Body of pancreas (tissue), 4 donors: ENCODE measurements at regions not wholly inside any gene's neighbourhood (a gene's known extent, or its start where the extent isn't known, plus 50 kb on each side); places are given as distances from the start of the nearest gene placed in this dataset.

ENCODE experiments used
- ATAC-seq: fragments of 150-250 bp; one replicate; pipeline ENCODE4 v1.9.1; 2016
- DNase-seq, 4 donors: peaks; one replicate each; pipeline ENCODE4 v3.0.0-alpha.2; 2019
- H3K27ac ChIP-seq, 4 donors: fragments of 200-600 bp; sonication (generic); 1 replicate in 3 of 4; 2 replicates in 1 of 4; pipeline versions ENCODE4 v1.5.1 to v1.6.1; 2016 to 2019; ENCODE audit warnings: mild to moderate bottlenecking in 1 of 4, mixed read lengths in 1 of 4, moderate library complexity in 1 of 4
- H3K27me3 ChIP-seq, 2 donors: fragments of 200-600 bp; sonication (generic); one replicate each; pipeline ENCODE4 v1.6.0; 2016; ENCODE audit warnings: mild to moderate bottlenecking in 1 of 2
- H3K36me3 ChIP-seq, 2 donors: fragments of 200-600 bp; sonication (generic); replicated peaks in 1 of 2; 2 replicates each; pipeline ENCODE4 v1.5.1; 2016; ENCODE audit warnings: low read depth in 2 of 2; ENCODE audit not compliant: insufficient read depth in 1 of 2
- H3K4me1 ChIP-seq: fragments of 200-600 bp; sonication (generic); one replicate; pipeline ENCODE4 v1.6.0; 2016
- H3K4me3 ChIP-seq, 2 donors: fragments of 200-600 bp; sonication (generic); 1 replicate in 1 of 2; 2 replicates in 1 of 2; pipeline ENCODE4 v1.5.1; 2016 to 2019
- H3K9me3 ChIP-seq, 3 donors: fragments of 200-600 bp; sonication (generic); 1 replicate in 2 of 3; 2 replicates in 1 of 3; pipeline ENCODE4 v1.5.1; 2016
- POLR2A ChIP-seq, 3 donors: fragments of 450-650 bp; IDR thresholded peaks; one replicate each; pipeline ENCODE4 v1.6.1; 2016; ENCODE audit warnings: antibody characterized with exemption in 3 of 3, mild to moderate bottlenecking in 2 of 3
- WGBS, 2 donors: methylation state at CpG; one replicate each; pipeline ENCODE4 v1.1.5; 2017; 5-methylcytosine and 5-hydroxymethylcytosine counted together
- intact Hi-C: fragments of 100-400 bp; cut with DNase I; formaldehyde crosslinking; loops from one replicate; pipeline ENCODE4 v1.15.1; 2023
- TF ChIP-seq, protein P1 (sequence below), 7 experiments: fragments of 450-650 bp in 4 of 7; fragments of 200-600 bp in 3 of 7; sonication (generic) in 3 of 7; IDR thresholded peaks; one replicate each; pipeline ENCODE4 v1.5.1; 2016 to 2019; ENCODE audit warnings: antibody characterized with exemption in 7 of 7

DNA sequence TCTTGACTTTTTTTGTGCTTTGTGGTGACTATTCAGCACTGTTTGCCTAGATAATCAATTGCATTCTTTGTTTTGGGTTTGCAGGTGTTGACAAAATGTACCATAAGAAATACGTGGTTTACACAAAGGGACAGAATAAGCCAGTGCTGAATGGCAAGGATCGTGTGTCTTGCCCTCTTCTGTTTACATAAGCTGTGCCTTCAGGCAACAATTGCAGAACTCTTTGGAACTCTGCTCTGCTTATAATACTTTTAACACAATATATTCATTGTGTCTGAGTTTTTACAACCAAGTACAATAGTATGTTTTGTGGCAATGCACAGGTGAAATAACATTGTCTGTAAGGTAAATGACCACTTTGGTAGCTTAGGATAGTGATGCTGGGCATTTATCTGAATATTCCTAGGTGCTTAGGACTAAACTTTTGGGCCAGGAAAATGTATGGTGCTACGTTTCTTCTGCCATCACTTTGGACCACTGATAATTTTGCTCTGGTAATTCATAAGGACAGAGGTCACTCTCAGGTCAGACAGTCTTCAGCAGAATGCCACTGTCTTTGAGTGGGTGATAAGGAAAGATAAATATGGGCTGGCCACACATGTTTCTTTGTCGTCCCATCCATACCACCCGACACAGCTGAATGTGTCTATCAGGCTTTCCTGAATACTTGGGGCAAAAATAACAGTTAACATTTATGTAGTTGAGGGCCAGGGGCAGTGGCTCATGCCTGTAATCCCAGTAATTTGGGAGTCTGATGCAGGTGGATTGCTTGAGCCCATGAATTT is 344.6 kb upstream of the IMPG1 start:
- H3K4me3 ChIP-seq = no peak overlapping the region
- intact Hi-C loops = no loop called here
- WGBS, 2 donors = 28 to 29% methylated on average over 5 of the region's 5 CpGs
- no peaks in the 10 kb centered on the region for H3K36me3 ChIP-seq
- DNase-seq (no peak), ATAC-seq (no peak)
- H3K4me1 ChIP-seq = no peaks in the 10 kb centered on the region
- no peak overlapping the region for H3K27ac ChIP-seq
- H3K27me3 ChIP-seq = no peaks in the 10 kb centered on the region
- H3K9me3 ChIP-seq = no peaks in the 10 kb centered on the region
- TF ChIP-seq, protein P1, sequence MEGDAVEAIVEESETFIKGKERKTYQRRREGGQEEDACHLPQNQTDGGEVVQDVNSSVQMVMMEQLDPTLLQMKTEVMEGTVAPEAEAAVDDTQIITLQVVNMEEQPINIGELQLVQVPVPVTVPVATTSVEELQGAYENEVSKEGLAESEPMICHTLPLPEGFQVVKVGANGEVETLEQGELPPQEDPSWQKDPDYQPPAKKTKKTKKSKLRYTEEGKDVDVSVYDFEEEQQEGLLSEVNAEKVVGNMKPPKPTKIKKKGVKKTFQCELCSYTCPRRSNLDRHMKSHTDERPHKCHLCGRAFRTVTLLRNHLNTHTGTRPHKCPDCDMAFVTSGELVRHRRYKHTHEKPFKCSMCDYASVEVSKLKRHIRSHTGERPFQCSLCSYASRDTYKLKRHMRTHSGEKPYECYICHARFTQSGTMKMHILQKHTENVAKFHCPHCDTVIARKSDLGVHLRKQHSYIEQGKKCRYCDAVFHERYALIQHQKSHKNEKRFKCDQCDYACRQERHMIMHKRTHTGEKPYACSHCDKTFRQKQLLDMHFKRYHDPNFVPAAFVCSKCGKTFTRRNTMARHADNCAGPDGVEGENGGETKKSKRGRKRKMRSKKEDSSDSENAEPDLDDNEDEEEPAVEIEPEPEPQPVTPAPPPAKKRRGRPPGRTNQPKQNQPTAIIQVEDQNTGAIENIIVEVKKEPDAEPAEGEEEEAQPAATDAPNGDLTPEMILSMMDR (IDR thresholded peaks at IDR 0.05) = no peak
- no peak for TF ChIP-seq POLR2A (IDR thresholded peaks at IDR 0.05)

DNA sequence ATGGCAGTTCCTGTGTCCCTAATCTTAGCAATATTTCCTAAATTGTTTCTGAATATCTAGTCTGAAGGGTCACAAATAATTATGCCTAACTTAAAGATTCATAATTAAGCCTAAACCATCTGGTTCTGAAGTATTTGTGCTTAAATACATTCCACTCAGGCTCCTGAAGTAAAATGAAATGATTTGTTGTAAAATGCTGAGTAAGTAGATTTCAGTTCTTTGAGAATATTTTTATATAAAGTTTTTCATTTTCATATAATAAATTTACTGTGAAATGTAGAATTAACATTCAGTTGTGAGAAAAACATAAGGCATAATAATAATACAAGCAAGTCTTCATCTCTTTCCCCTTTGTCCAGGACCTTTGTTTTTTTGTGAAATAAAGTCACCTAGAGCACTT is 330.6 kb upstream of the IMPG1 start:
- H3K4me3 ChIP-seq = no peak overlapping the region
- no peaks in the 10 kb centered on the region for H3K4me1 ChIP-seq
- H3K27ac ChIP-seq = no peak overlapping the region
- no peaks in the 10 kb centered on the region for H3K36me3 ChIP-seq
- intact Hi-C loops = no loop called here
- H3K9me3 ChIP-seq = no peaks in the 10 kb centered on the region
- DNase-seq (no peak), ATAC-seq (no peak)
- TF ChIP-seq, protein P1 (IDR thresholded peaks at IDR 0.05) = no peak
- no peaks in the 10 kb centered on the region for H3K27me3 ChIP-seq

DNA sequence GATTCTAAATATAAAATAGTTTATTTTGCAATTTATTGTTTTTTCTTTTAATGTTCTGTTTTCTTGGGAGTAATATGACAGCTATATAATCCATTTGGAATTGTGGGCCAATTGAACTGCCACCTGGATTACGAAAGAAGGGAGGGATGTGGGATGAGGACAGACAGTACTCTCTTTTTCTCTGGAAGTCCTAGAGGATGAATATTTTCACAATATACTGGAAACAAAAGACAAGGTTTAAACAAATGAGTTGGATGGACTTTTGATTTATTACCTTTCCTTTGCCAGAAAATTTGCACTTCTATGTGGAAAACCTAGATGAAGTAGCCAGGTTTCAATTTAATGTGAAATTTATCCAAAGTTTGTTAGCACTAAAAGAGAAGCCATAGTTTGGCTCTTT is 325.5 kb upstream of the IMPG1 start:
- Histone ChIP-seq H3K4me1 (no peaks in the 10 kb centered on the region), H3K36me3 (no peaks in the 10 kb centered on the region), H3K27me3 (no peaks in the 10 kb centered on the region), H3K4me3 (no peak overlapping the region), H3K27ac (no peak overlapping the region), H3K9me3 (no peaks in the 10 kb centered on the region)
- TF ChIP-seq, protein P1 (IDR thresholded peaks at IDR 0.05) = no peak
- TF ChIP-seq POLR2A (IDR thresholded peaks at IDR 0.05) = no peak
- no peak for DNase-seq
- 88 to 95% methylated on average over 1 of the region's 1 CpG for WGBS, 2 donors
- intact Hi-C loops = no loop called here
- no peak for ATAC-seq

DNA sequence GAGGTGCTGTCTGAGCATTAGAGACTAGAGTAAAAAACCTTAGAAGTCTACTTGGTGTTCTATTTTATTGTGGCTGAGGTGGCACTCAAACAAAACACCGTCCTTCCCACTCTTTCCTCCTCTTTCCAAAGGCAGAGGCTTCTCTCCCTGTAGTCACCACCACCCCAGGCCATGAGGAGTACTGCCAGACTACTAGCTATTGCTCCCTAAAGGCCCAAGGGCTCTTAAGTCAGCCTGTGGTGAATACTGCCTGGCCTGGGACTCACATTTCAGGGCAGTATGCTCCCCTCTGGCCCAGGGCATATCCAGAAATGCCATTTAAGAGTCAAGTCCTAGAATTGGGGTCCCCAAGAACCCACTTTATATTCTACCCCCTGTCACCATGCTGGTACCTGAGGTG is 309.7 kb upstream of the IMPG1 start:
- TF ChIP-seq POLR2A (IDR thresholded peaks at IDR 0.05) = no peak
- TF ChIP-seq, protein P1 (IDR thresholded peaks at IDR 0.05) = no peak
- intact Hi-C loops = no loop called here
- no peaks in the 10 kb centered on the region for H3K36me3 ChIP-seq
- WGBS, 2 donors = 83 to 92% methylated on average over 1 of the region's 1 CpG
- no peaks in the 10 kb centered on the region for H3K9me3 ChIP-seq
- no peak overlapping the region for H3K4me3 ChIP-seq
- no peak overlapping the region for H3K27ac ChIP-seq
- DNase-seq = no peak
- ATAC-seq = no peak
- H3K4me1 ChIP-seq = no peaks in the 10 kb centered on the region
- H3K27me3 ChIP-seq = no peaks in the 10 kb centered on the region

DNA sequence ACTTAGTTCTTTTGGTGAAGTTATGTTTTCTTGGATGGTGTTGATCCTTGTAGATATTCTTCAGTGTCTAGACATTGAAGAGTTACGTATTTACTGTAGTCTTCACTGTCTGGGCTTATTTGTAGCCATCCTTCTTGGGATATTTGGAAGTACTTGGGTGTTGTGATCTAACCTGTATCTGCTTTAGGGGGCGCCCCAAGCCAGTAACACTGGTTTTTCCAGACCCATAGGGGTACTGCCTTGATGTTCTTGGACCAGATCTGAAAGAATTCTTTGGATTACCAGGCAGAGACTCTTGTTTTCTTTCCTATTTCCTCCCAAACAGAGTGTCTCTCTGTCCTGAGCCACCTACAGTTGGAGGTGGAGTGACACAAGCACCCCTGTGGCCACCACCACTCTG is 309.1 kb upstream of the IMPG1 start:
- intact Hi-C loops = no loop called here
- ATAC-seq (no peak), DNase-seq (no peak)
- Histone ChIP-seq H3K9me3 (no peaks in the 10 kb centered on the region), H3K27me3 (no peaks in the 10 kb centered on the region), H3K4me1 (no peaks in the 10 kb centered on the region), H3K27ac (no peak overlapping the region), H3K36me3 (no peaks in the 10 kb centered on the region), H3K4me3 (no peak overlapping the region)
- 60 to 62% methylated on average over 2 of the region's 2 CpGs for WGBS, 2 donors
- no peak for TF ChIP-seq POLR2A (IDR thresholded peaks at IDR 0.05)
- TF ChIP-seq, protein P1 (IDR thresholded peaks at IDR 0.05) = no peak
